Liver (tissue), 2 donors: ENCODE measurements at regions not wholly inside any gene's neighbourhood (a gene's known extent, or its start where the extent isn't known, plus 50 kb on each side); places are given as distances from the start of the nearest gene placed in this dataset.

Source experiments
- TF ChIP-seq, protein P1 (sequence below): IDR thresholded peaks from 2 replicates; pipeline ENCODE4 v1.6.1; 2016; ENCODE audit warnings: antibody characterized with exemption
- TF ChIP-seq, protein P2 (sequence below): IDR thresholded peaks from 2 replicates; pipeline ENCODE4 v1.6.1; 2016; ENCODE audit warnings: antibody characterized with exemption, mild to moderate bottlenecking
- TF ChIP-seq, protein P3 (sequence below): fragments of 150-350 bp; IDR thresholded peaks from 2 replicates; pipeline ENCODE4 v1.5.1; 2017; ENCODE audit warnings: improper control_type of control experiment, low read depth, low read length; ENCODE audit not compliant: missing input control
- donor health status: healthy.

DNA sequence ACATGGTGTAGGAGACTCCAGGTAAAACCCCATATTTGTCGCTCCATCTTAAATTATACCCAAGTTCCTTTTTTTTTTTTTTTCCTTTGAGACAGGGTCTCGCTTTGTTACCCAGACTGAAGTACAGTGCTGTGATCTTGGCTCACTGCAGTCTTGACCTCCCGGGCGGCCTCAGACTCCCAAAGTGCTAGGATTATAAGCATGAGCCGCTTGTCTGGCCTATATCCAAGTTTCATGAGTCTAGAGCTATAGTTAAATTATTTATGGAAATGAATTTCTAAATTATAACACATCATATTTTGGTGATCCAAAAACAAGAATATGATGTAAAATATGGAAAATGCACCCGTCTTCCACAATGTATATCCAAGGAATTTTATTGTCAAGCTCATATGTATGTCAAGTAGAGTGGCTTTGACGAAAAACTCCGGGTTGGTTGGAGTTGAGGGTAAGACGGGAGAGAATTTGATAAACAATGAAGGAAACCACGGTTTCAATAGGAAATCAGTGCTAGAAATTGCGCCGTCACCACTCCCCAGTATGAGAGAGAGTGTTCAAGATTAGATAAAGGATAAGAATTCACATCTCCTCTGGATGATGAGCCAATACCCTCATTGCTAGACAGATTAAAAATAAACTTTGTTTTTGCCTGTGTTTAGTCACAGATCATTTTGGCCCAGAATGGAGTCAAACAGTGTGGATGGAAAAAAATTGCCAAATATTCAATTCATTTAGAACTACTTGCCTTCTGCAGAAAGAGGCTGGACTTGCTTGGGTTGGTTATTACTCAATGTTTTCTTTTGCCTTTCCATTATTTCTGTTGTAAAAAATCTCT lies 209.2 kb upstream of the NR2F2 start:
- TF ChIP-seq, protein P1, sequence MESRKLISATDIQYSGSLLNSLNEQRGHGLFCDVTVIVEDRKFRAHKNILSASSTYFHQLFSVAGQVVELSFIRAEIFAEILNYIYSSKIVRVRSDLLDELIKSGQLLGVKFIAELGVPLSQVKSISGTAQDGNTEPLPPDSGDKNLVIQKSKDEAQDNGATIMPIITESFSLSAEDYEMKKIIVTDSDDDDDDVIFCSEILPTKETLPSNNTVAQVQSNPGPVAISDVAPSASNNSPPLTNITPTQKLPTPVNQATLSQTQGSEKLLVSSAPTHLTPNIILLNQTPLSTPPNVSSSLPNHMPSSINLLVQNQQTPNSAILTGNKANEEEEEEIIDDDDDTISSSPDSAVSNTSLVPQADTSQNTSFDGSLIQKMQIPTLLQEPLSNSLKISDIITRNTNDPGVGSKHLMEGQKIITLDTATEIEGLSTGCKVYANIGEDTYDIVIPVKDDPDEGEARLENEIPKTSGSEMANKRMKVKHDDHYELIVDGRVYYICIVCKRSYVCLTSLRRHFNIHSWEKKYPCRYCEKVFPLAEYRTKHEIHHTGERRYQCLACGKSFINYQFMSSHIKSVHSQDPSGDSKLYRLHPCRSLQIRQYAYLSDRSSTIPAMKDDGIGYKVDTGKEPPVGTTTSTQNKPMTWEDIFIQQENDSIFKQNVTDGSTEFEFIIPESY = no peak
- TF ChIP-seq, protein P2, sequence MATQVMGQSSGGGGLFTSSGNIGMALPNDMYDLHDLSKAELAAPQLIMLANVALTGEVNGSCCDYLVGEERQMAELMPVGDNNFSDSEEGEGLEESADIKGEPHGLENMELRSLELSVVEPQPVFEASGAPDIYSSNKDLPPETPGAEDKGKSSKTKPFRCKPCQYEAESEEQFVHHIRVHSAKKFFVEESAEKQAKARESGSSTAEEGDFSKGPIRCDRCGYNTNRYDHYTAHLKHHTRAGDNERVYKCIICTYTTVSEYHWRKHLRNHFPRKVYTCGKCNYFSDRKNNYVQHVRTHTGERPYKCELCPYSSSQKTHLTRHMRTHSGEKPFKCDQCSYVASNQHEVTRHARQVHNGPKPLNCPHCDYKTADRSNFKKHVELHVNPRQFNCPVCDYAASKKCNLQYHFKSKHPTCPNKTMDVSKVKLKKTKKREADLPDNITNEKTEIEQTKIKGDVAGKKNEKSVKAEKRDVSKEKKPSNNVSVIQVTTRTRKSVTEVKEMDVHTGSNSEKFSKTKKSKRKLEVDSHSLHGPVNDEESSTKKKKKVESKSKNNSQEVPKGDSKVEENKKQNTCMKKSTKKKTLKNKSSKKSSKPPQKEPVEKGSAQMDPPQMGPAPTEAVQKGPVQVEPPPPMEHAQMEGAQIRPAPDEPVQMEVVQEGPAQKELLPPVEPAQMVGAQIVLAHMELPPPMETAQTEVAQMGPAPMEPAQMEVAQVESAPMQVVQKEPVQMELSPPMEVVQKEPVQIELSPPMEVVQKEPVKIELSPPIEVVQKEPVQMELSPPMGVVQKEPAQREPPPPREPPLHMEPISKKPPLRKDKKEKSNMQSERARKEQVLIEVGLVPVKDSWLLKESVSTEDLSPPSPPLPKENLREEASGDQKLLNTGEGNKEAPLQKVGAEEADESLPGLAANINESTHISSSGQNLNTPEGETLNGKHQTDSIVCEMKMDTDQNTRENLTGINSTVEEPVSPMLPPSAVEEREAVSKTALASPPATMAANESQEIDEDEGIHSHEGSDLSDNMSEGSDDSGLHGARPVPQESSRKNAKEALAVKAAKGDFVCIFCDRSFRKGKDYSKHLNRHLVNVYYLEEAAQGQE = no peak
- TF ChIP-seq, protein P3, sequence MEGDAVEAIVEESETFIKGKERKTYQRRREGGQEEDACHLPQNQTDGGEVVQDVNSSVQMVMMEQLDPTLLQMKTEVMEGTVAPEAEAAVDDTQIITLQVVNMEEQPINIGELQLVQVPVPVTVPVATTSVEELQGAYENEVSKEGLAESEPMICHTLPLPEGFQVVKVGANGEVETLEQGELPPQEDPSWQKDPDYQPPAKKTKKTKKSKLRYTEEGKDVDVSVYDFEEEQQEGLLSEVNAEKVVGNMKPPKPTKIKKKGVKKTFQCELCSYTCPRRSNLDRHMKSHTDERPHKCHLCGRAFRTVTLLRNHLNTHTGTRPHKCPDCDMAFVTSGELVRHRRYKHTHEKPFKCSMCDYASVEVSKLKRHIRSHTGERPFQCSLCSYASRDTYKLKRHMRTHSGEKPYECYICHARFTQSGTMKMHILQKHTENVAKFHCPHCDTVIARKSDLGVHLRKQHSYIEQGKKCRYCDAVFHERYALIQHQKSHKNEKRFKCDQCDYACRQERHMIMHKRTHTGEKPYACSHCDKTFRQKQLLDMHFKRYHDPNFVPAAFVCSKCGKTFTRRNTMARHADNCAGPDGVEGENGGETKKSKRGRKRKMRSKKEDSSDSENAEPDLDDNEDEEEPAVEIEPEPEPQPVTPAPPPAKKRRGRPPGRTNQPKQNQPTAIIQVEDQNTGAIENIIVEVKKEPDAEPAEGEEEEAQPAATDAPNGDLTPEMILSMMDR = no peak
